SU-DHL-6 (cell line): ENCODE measurements at regions not wholly inside any gene's neighbourhood (a gene's known extent, or its start where the extent isn't known, plus 50 kb on each side); places are given as distances from the start of the nearest gene placed in this dataset.

Experiments
- EZH2phosphoT487 ChIP-seq: fragments of 200-600 bp; sonication (generic), shearing (Covaris generic); conservative IDR thresholded peaks from 2 replicates; pipeline ENCODE4 v1.6.1; 2018; ENCODE audit warnings: mild to moderate bottlenecking, antibody characterized with exemption, low read length, moderate library complexity, mixed read lengths
- TF ChIP-seq, protein P1 (sequence below): fragments of 200-600 bp; sonication (generic); IDR thresholded peaks from one replicate; pipeline ENCODE4 v1.5.1; 2017; ENCODE audit warnings: antibody characterized with exemption, mild to moderate bottlenecking, low read length, moderate library complexity; ENCODE audit not compliant: insufficient read depth, poor library complexity, severe bottlenecking

DNA sequence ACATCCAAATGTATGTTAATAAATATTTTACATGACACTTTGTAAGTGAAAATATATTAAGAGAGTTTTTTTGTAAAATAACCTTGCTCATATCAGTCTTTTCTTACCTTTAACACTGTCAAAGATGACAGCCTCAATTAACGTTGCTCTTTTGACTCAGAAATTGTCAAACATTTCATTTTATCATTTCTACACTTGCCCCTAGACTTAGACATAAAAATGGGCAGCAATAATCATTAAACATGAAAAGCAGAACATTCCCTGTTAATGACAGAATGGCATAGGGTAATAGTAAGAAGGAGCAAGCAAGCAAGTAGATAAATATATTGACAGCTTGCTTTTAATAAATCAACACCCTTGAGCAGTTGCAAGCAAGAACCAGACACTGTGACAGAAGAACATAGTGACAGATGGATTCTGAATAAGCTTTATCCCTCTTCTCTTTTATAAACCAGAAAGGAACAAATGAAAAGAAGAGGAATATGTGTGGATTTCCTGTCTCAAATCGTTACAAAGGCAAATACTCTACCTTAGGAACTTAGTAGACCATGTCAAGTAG, 796.0 kb upstream of the CHD1 start:
- TF ChIP-seq, protein P1, sequence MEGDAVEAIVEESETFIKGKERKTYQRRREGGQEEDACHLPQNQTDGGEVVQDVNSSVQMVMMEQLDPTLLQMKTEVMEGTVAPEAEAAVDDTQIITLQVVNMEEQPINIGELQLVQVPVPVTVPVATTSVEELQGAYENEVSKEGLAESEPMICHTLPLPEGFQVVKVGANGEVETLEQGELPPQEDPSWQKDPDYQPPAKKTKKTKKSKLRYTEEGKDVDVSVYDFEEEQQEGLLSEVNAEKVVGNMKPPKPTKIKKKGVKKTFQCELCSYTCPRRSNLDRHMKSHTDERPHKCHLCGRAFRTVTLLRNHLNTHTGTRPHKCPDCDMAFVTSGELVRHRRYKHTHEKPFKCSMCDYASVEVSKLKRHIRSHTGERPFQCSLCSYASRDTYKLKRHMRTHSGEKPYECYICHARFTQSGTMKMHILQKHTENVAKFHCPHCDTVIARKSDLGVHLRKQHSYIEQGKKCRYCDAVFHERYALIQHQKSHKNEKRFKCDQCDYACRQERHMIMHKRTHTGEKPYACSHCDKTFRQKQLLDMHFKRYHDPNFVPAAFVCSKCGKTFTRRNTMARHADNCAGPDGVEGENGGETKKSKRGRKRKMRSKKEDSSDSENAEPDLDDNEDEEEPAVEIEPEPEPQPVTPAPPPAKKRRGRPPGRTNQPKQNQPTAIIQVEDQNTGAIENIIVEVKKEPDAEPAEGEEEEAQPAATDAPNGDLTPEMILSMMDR = no peak
- TF ChIP-seq EZH2phosphoT487 = no peak
